ENCODE measurements at regions not wholly inside any gene's neighbourhood (a gene's known extent, or its start where the extent isn't known, plus 50 kb on each side); places are given as distances from the start of the nearest gene placed in this dataset.

GRCh38 chr14:35196571-35196970 is 74.2 kb downstream of the PRORP start:
- TF ChIP-seq CTCF (conservative IDR thresholded peaks at IDR 0.05) = no peak
- no peak for TF ChIP-seq EZH2 (IDR thresholded peaks at IDR 0.05; ENCODE audit: low read depth)

Data from PC-9 (cell line).